Gastrocnemius medialis (tissue), 4 donors: ENCODE measurements at regions not wholly inside any gene's neighbourhood (a gene's known extent, or its start where the extent isn't known, plus 50 kb on each side); places are given as distances from the start of the nearest gene placed in this dataset.

ENCODE experiments used
- ATAC-seq, 2 donors: fragments of 150-250 bp; one replicate each; pipeline ENCODE4 v1.9.1; 2016
- DNase-seq, 2 donors: peaks; one replicate each; pipeline ENCODE4 v3.0.0-alpha.2; 2019
- H3K27ac ChIP-seq, 4 donors: fragments of 200-600 bp; sonication (generic); 1 replicate in 1 of 4; 2 replicates in 3 of 4; pipeline ENCODE4 v1.5.1; 2016 to 2018; ENCODE audit warnings: mild to moderate bottlenecking in 2 of 4, moderate library complexity in 1 of 4
- H3K27me3 ChIP-seq, 3 donors: fragments of 200-600 bp; sonication (generic) in 2 of 3; 1 replicate in 1 of 3; 2 replicates in 2 of 3; pipeline versions ENCODE4 v1.5.1 to v1.6.0; 2016 to 2019; ENCODE audit warnings: mild to moderate bottlenecking in 1 of 3, moderate library complexity in 1 of 3
- H3K36me3 ChIP-seq, 2 donors: fragments of 200-600 bp; sonication (generic) in 1 of 2; one replicate each; pipeline ENCODE4 v1.5.1; 2017 to 2018
- H3K4me1 ChIP-seq, 2 donors: fragments of 200-600 bp; sonication (generic) in 1 of 2; one replicate each; pipeline ENCODE4 v1.5.1; 2016 to 2017; ENCODE audit warnings: mild to moderate bottlenecking in 2 of 2
- H3K4me3 ChIP-seq, 4 donors: fragments of 200-600 bp; sonication (generic) in 3 of 4; 1 replicate in 1 of 4; 2 replicates in 3 of 4; pipeline ENCODE4 v1.5.1; 2016 to 2019; ENCODE audit warnings: mild to moderate bottlenecking in 2 of 4
- H3K9me3 ChIP-seq, 3 donors: fragments of 200-600 bp; sonication (generic) in 2 of 3; 1 replicate in 1 of 3; 2 replicates in 2 of 3; pipeline ENCODE4 v1.5.1; 2016 to 2019
- POLR2A ChIP-seq, 2 donors: fragments of 450-650 bp; IDR thresholded peaks; one replicate each; pipeline ENCODE4 v1.6.1; 2017; ENCODE audit warnings: antibody characterized with exemption in 2 of 2, mild to moderate bottlenecking in 2 of 2, moderate library complexity in 2 of 2
- in situ Hi-C, 4 donors: fragments of 200-750 bp; cut with MboI; loops; one replicate each; pipeline versions ENCODE4 v1.15.0 to v1.8.0; 2017; ENCODE audit warnings: low sequenced_read_pairs in 4 of 4
- intact Hi-C: fragments of 100-400 bp; cut with DNase I; formaldehyde crosslinking; loops from one replicate; pipeline ENCODE4 v1.15.1; 2023; ENCODE audit warnings: low total_unique reads
- TF ChIP-seq, protein P1 (sequence below), 5 experiments: fragments of 450-650 bp in 3 of 5; fragments of 200-600 bp in 2 of 5; sonication (generic) in 2 of 5; IDR thresholded peaks in 4 of 5; conservative IDR thresholded peaks in 1 of 5; 1 replicate in 4 of 5; 2 replicates in 1 of 5; pipeline ENCODE4 v1.5.1; 2016 to 2019; ENCODE audit warnings: antibody characterized with exemption in 5 of 5, mild to moderate bottlenecking in 3 of 5, moderate library complexity in 3 of 5

DNA sequence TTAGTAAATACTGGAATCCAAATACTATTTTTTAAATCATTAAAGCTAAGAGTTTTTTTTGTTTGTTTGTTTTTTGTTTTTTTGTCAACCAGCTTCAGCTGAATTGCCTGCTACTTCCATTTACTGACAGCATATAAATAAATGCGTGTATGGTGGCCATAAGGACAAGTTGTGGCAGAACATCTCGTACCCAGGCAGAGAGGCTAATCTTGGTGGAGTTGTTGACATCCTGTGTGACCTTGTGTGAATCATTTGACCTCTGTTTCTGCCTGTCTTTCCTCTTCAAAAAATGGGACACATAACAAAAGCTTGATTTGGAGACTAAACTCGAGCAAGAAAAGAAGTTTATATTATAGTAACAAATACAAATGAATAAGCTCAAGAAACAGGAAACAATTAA is 734.2 kb downstream of the MCTP2 start:
- peak in 1 of 2 donors; percentile 3 for DNase-seq
- no peak for TF ChIP-seq POLR2A (IDR thresholded peaks at IDR 0.05)
- TF ChIP-seq, protein P1, sequence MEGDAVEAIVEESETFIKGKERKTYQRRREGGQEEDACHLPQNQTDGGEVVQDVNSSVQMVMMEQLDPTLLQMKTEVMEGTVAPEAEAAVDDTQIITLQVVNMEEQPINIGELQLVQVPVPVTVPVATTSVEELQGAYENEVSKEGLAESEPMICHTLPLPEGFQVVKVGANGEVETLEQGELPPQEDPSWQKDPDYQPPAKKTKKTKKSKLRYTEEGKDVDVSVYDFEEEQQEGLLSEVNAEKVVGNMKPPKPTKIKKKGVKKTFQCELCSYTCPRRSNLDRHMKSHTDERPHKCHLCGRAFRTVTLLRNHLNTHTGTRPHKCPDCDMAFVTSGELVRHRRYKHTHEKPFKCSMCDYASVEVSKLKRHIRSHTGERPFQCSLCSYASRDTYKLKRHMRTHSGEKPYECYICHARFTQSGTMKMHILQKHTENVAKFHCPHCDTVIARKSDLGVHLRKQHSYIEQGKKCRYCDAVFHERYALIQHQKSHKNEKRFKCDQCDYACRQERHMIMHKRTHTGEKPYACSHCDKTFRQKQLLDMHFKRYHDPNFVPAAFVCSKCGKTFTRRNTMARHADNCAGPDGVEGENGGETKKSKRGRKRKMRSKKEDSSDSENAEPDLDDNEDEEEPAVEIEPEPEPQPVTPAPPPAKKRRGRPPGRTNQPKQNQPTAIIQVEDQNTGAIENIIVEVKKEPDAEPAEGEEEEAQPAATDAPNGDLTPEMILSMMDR (IDR thresholded peaks at IDR 0.05 in 4 of 5, conservative IDR thresholded peaks at IDR 0.05 in 1 of 5) = no peak
- peak overlapping the region in 3 of 4 donors; percentile 33 to 60 (median 50) for H3K27ac ChIP-seq
- intact Hi-C loops = no loop called here
- in situ Hi-C loops = no loop called here
- H3K9me3 ChIP-seq = peaks cover 0 to 5% (median 0%) of the 10 kb centered on the region in 3 donors
- no peaks in the 10 kb centered on the region for H3K27me3 ChIP-seq
- ATAC-seq = peak in 1 of 2 donors; percentile 56
- H3K36me3 ChIP-seq = no peaks in the 10 kb centered on the region
- no peaks in the 10 kb centered on the region for H3K4me1 ChIP-seq
- H3K4me3 ChIP-seq = no peak overlapping the region

DNA sequence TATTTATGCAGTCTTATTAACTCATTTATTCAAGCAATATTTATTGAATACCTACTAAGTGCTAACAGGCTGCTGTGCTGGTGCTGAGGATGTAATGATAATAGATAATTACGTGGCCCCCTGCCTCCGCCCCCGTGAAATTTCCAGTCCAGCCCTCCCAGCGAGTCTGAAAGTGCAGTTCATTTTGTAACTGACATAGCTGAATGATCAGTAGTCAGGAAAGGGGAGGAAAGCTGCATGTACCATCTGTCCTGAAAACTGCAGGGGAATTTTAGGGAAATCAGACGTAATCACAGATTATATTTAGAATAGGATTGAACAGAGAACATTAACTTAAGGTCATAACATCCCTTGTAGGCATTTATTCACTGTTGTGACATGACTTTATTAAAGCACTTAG is 736.8 kb downstream of the MCTP2 start:
- in situ Hi-C loops = no loop called here
- intact Hi-C loops = no loop called here
- Histone ChIP-seq H3K4me1 (no peaks in the 10 kb centered on the region), H3K27me3 (no peaks in the 10 kb centered on the region), H3K4me3 (no peak overlapping the region), H3K36me3 (no peaks in the 10 kb centered on the region), H3K9me3 (no peaks in the 10 kb centered on the region), H3K27ac (peak overlapping the region; percentile 7 to 57 (median 37))
- DNase-seq = no peak
- ATAC-seq = no peak
- TF ChIP-seq POLR2A (IDR thresholded peaks at IDR 0.05) = no peak
- TF ChIP-seq, protein P1 (IDR thresholded peaks at IDR 0.05 in 4 of 5, conservative IDR thresholded peaks at IDR 0.05 in 1 of 5) = no peak

DNA sequence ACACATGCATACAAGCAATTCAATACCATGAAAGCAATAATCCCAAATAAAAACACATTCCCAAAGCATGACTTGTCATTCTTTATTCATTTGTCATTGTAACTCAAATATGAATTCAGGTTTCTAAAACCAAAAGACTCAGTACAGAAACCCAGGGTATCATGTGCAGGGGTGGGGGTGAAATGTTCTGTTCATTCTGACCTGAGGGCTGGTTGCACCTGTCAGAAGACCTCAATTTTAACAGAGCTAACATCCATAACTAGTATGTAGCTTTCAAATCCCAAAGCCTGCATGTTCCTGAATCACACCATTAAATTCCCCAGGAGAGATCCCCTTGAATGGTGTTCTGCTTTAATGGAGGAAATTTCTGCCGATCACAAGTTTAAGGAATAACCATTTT is 738.7 kb downstream of the MCTP2 start:
- no peak overlapping the region for H3K4me3 ChIP-seq
- intact Hi-C loops (no loop called here), in situ Hi-C loops (no loop called here)
- TF ChIP-seq, protein P1 (IDR thresholded peaks at IDR 0.05 in 4 of 5, conservative IDR thresholded peaks at IDR 0.05 in 1 of 5) = no peak
- TF ChIP-seq POLR2A (IDR thresholded peaks at IDR 0.05) = no peak
- H3K36me3 ChIP-seq = no peaks in the 10 kb centered on the region
- ATAC-seq (no peak), DNase-seq (no peak)
- H3K9me3 ChIP-seq = no peaks in the 10 kb centered on the region
- no peaks in the 10 kb centered on the region for H3K27me3 ChIP-seq
- H3K4me1 ChIP-seq = no peaks in the 10 kb centered on the region
- no peak overlapping the region for H3K27ac ChIP-seq

DNA sequence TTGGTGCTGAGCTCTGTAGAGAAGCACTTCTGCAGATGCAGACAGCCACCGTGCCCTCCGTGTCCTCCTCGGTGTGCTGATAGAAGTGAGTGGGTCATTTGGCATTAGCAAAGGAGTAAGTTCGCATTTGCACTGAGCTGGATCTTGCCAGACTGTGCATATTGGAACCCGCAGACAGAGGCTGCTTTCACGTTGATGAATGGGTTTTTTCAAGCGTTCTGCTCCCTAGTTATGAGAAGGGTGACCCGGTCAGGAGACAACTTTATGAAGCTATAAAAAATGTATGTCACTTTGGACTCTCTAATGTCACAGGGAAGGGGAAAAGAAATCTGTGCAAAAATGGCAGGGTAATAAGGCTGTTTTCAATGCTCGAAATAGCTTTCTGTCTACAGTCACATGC is 739.4 kb downstream of the MCTP2 start:
- Histone ChIP-seq H3K27ac (no peak overlapping the region), H3K27me3 (no peaks in the 10 kb centered on the region), H3K9me3 (no peaks in the 10 kb centered on the region), H3K4me3 (no peak overlapping the region), H3K4me1 (no peaks in the 10 kb centered on the region), H3K36me3 (no peaks in the 10 kb centered on the region)
- no peak for TF ChIP-seq POLR2A (IDR thresholded peaks at IDR 0.05)
- TF ChIP-seq, protein P1 (IDR thresholded peaks at IDR 0.05 in 4 of 5, conservative IDR thresholded peaks at IDR 0.05 in 1 of 5) = no peak
- DNase-seq (no peak), ATAC-seq (no peak)
- intact Hi-C loops = no loop called here
- in situ Hi-C loops = no loop called here

DNA sequence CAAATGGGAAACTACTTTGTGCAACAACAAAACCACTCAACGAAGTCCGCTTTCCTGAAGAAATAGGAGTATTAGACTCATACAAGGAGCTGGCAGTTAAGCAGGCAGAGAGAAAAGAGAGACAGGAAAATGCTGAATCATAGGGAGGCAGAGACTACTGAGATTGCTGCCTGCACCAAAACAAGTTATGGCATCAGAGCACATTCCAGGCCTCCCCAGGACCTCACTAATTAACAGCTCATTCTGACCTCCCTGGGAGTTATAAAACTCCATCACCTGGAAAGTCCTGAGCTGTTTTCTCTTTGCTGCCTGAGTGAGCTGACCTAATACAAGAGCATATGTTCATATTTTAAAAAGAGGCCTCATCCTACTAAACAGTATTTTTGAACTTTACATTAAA is 741.0 kb downstream of the MCTP2 start:
- H3K27ac ChIP-seq = no peak overlapping the region
- H3K36me3 ChIP-seq = no peaks in the 10 kb centered on the region
- H3K4me3 ChIP-seq = no peak overlapping the region
- ATAC-seq (no peak), DNase-seq (no peak)
- no peaks in the 10 kb centered on the region for H3K9me3 ChIP-seq
- no peak for TF ChIP-seq POLR2A (IDR thresholded peaks at IDR 0.05)
- TF ChIP-seq, protein P1 (IDR thresholded peaks at IDR 0.05 in 4 of 5, conservative IDR thresholded peaks at IDR 0.05 in 1 of 5) = no peak
- no peaks in the 10 kb centered on the region for H3K4me1 ChIP-seq
- intact Hi-C loops = no loop called here
- H3K27me3 ChIP-seq = no peaks in the 10 kb centered on the region
- in situ Hi-C loops = no loop called here
